SU-DHL-6 (cell line): ENCODE measurements at regions not wholly inside any gene's neighbourhood (a gene's known extent, or its start where the extent isn't known, plus 50 kb on each side); places are given as distances from the start of the nearest gene placed in this dataset.

Source experiments
- H2AFZ ChIP-seq: fragments of 200-600 bp; sonication (generic); 2 replicates; pipeline ENCODE4 v1.6.1; 2014; ENCODE audit warnings: low read depth, mild to moderate bottlenecking, moderate library complexity, mixed read lengths, antibody characterized with exemption, low read length; ENCODE audit not compliant: severe bottlenecking
- H3F3A ChIP-seq: fragments of 200-600 bp; shearing (Covaris generic); 2 replicates; pipeline ENCODE4 v1.6.0; 2016; ENCODE audit warnings: antibody characterized with exemption, mild to moderate bottlenecking; ENCODE audit not compliant: insufficient read depth
- H3K27ac ChIP-seq: fragments of 200-600 bp; sonication (generic); 2 replicates; pipeline ENCODE4 v1.5.1; 2016; ENCODE audit warnings: low read depth, mild to moderate bottlenecking, low read length, moderate library complexity, mixed read lengths
- H3K27me3 ChIP-seq: fragments of 200-600 bp; sonication (generic), shearing (Covaris generic); 2 replicates; pipeline ENCODE4 v1.6.0; 2014; ENCODE audit warnings: mild to moderate bottlenecking, low read length
- H3K36me3 ChIP-seq: fragments of 200-600 bp; sonication (generic); 2 replicates; pipeline ENCODE4 v1.6.1; 2014; ENCODE audit warnings: mild to moderate bottlenecking, low read length, mixed read lengths
- H3K4me2 ChIP-seq: fragments of 300-600, 200-600 bp; shearing (Covaris generic), sonication (generic); 2 replicates; pipeline ENCODE4 v1.6.0; 2014; ENCODE audit warnings: low read length, low read depth, mild to moderate bottlenecking; ENCODE audit not compliant: poor library complexity, severe bottlenecking
- H3K4me3 ChIP-seq: fragments of 200-600 bp; sonication (generic); 2 replicates; pipeline ENCODE4 v1.5.1; 2014; ENCODE audit warnings: antibody characterized with exemption, low read length, mild to moderate bottlenecking, mixed read lengths; ENCODE audit not compliant: insufficient read depth, poor library complexity, severe bottlenecking
- H3K79me2 ChIP-seq: fragments of 200-600 bp; sonication (generic); 2 replicates; pipeline ENCODE4 v1.6.1; 2014; ENCODE audit warnings: mild to moderate bottlenecking, low read length, moderate library complexity; ENCODE audit not compliant: insufficient read depth
- H3K9ac ChIP-seq: fragments of 200-600 bp; sonication (generic); 2 replicates; pipeline ENCODE4 v1.7.0; 2014; ENCODE audit warnings: mild to moderate bottlenecking, low read length
- H3K9me2 ChIP-seq: fragments of 200-600 bp; sonication (generic); replicated peaks from 2 replicates; pipeline ENCODE4 v1.6.1; 2014; ENCODE audit warnings: low read length; ENCODE audit not compliant: insufficient read depth
- H3K9me3 ChIP-seq: fragments of 200-600 bp; sonication (generic); 2 replicates; pipeline ENCODE4 v1.6.1; 2014; ENCODE audit warnings: low read length, mixed read lengths; ENCODE audit not compliant: insufficient read depth
- H4K20me1 ChIP-seq: fragments of 200-600 bp; sonication (generic); 2 replicates; pipeline ENCODE4 v1.6.1; 2014; ENCODE audit warnings: low read depth, mild to moderate bottlenecking, antibody characterized with exemption, low read length, moderate library complexity, mixed read lengths
- EZH2phosphoT487 ChIP-seq: fragments of 200-600 bp; sonication (generic), shearing (Covaris generic); conservative IDR thresholded peaks from 2 replicates; pipeline ENCODE4 v1.6.1; 2018; ENCODE audit warnings: mild to moderate bottlenecking, antibody characterized with exemption, low read length, moderate library complexity, mixed read lengths
- TF ChIP-seq, protein P1 (sequence below): fragments of 200-600 bp; sonication (generic); IDR thresholded peaks from one replicate; pipeline ENCODE4 v1.5.1; 2017; ENCODE audit warnings: antibody characterized with exemption, mild to moderate bottlenecking, low read length, moderate library complexity; ENCODE audit not compliant: insufficient read depth, poor library complexity, severe bottlenecking

DNA sequence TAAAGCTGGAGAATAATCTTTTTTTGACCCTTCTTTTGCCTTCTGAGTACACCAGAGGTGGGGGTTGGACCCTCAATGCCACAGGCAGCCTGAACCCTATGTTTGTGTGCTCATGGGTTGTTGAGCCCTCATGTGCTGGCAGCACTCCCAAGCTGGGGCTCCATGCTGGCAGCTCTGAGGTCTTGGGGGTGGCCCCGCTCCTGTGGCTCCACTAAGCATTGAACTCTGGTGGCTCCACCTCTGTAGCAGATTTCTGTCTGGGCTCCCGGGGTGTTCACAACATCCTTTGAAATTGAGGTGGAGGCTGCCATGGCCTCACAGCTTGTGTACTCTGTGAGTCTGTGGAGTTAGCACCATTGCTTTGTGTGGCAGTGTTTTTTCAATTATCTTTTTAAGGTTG, 557.4 kb upstream of the SEL1L start:
- H2AFZ ChIP-seq: no peak overlapping the region
- no peaks in the 10 kb centered on the region for H3F3A ChIP-seq
- no peaks in the 10 kb centered on the region for H3K79me2 ChIP-seq
- TF ChIP-seq EZH2phosphoT487: no peak
- TF ChIP-seq, protein P1, sequence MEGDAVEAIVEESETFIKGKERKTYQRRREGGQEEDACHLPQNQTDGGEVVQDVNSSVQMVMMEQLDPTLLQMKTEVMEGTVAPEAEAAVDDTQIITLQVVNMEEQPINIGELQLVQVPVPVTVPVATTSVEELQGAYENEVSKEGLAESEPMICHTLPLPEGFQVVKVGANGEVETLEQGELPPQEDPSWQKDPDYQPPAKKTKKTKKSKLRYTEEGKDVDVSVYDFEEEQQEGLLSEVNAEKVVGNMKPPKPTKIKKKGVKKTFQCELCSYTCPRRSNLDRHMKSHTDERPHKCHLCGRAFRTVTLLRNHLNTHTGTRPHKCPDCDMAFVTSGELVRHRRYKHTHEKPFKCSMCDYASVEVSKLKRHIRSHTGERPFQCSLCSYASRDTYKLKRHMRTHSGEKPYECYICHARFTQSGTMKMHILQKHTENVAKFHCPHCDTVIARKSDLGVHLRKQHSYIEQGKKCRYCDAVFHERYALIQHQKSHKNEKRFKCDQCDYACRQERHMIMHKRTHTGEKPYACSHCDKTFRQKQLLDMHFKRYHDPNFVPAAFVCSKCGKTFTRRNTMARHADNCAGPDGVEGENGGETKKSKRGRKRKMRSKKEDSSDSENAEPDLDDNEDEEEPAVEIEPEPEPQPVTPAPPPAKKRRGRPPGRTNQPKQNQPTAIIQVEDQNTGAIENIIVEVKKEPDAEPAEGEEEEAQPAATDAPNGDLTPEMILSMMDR: no peak
- H3K9me2 ChIP-seq: no peaks in the 10 kb centered on the region
- no peaks in the 10 kb centered on the region for H3K9me3 ChIP-seq
- H4K20me1 ChIP-seq: no peaks in the 10 kb centered on the region
- H3K27me3 ChIP-seq: no peaks in the 10 kb centered on the region
- H3K36me3 ChIP-seq: no peaks in the 10 kb centered on the region
- no peak overlapping the region for H3K9ac ChIP-seq
- H3K4me3 ChIP-seq: no peak overlapping the region
- no peak overlapping the region for H3K27ac ChIP-seq
- H3K4me2 ChIP-seq: no peak overlapping the region

DNA sequence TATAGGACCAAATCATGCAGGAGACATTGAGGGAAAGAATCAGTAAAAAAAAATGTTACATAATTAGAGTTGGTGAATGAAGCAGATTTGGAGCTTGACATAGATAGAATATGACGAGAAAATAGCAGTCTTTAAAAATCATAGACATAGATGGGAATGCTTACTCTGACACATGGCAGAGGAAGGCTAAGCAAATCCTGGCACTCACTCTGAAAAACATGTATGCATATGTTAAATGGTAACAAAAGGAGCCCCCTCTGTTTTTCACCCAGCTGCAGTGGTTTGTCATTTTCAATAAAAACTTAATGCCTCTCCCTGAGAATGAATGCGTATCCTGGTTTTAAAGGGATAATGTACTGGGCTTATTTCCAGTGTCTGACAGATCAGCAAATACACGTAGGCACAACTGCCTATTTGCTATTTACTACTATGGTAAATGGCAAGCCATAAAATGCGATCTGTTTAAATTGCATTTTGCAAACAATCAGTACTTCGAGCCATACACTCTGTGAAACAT, 561.2 kb upstream of the SEL1L start:
- Histone ChIP-seq H3K4me2 (no peak overlapping the region), H3K27ac (no peak overlapping the region), H3K27me3 (no peaks in the 10 kb centered on the region), H2AFZ (no peak overlapping the region), H3K36me3 (no peaks in the 10 kb centered on the region), H3K9me3 (no peaks in the 10 kb centered on the region), H3K79me2 (no peaks in the 10 kb centered on the region), H3K9me2 (no peaks in the 10 kb centered on the region), H4K20me1 (no peaks in the 10 kb centered on the region; the same call in 1 of the 2 replicates), H3K9ac (no peak overlapping the region), H3K4me3 (no peak overlapping the region), H3F3A (no peaks in the 10 kb centered on the region)
- no peak for TF ChIP-seq EZH2phosphoT487
- TF ChIP-seq, protein P1: no peak

DNA sequence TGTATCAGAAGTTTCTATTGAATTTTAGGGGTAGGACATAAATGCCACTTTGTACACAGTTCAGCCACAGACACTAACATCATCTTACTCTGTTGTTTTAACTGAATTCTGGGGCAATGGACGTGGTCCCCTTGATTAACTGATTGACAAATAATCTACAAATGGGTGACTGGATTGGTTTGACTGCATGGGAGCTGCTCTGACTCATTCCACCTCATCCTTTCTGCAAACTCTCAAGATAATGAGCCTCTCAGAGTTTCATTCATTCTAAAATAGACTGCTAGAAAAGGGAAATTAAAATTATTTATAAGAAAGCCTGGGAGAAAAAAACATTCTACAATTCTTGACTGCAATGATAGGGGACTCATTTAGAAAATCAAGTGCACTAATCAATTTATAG, 570.4 kb upstream of the SEL1L start:
- H3K27ac ChIP-seq: no peak overlapping the region
- no peaks in the 10 kb centered on the region for H3K79me2 ChIP-seq
- H3K36me3 ChIP-seq: no peaks in the 10 kb centered on the region
- no peaks in the 10 kb centered on the region for H3K9me3 ChIP-seq
- H3K27me3 ChIP-seq: no peaks in the 10 kb centered on the region
- no peaks in the 10 kb centered on the region; the same call in 1 of the 2 replicates for H4K20me1 ChIP-seq
- H3K4me2 ChIP-seq: no peak overlapping the region
- H3K9ac ChIP-seq: no peak overlapping the region
- TF ChIP-seq, protein P1: no peak
- no peak for TF ChIP-seq EZH2phosphoT487
- no peak overlapping the region for H2AFZ ChIP-seq
- no peaks in the 10 kb centered on the region for H3F3A ChIP-seq
- no peaks in the 10 kb centered on the region for H3K9me2 ChIP-seq
- H3K4me3 ChIP-seq: no peak overlapping the region
